CD4-positive, alpha-beta T cell treated with Interleukin-6 for 4 hours (primary cell): ENCODE measurements at regions not wholly inside any gene's neighbourhood (a gene's known extent, or its start where the extent isn't known, plus 50 kb on each side); places are given as distances from the start of the nearest gene placed in this dataset.
"Not testable (repeated sequence)": the region's sequence is repeated elsewhere in the genome, so short reads cannot be mapped to it uniquely, and the experiment has no call there.

Source experiments
- DNase-seq: peaks from one replicate; pipeline ENCODE4 v3.0.0-alpha.2; 2020; ENCODE audit warnings: mixed read lengths

GRCh38 chr4:117821834-117822233 lies 212.5 kb upstream of the NDST3 start:
- DNase-seq = no peak

- no peak for DNase-seq
These were observed 210.9 kb upstream of the NDST3 start for GRCh38 chr4:117823388-117823787.

- no peak for DNase-seq
These were observed 208.7 kb upstream of the NDST3 start for GRCh38 chr4:117825600-117825999.

GRCh38 chr4:117831060-117831683 lies 203.1 kb upstream of the NDST3 start:
- DNase-seq = no peak

GRCh38 chr4:117835566-117835965 lies 198.7 kb upstream of the NDST3 start:
- DNase-seq = no peak

GRCh38 chr4:117844594-117844993 lies 189.7 kb upstream of the NDST3 start:
- no peak for DNase-seq

GRCh38 chr4:117845270-117845669 lies 189.0 kb upstream of the NDST3 start:
- no peak for DNase-seq

GRCh38 chr4:117847849-117848248 lies 186.4 kb upstream of the NDST3 start:
- no peak for DNase-seq

GRCh38 chr4:117868201-117868600 lies 166.1 kb upstream of the NDST3 start:
- no peak for DNase-seq

- DNase-seq = no peak
These were observed 160.5 kb upstream of the NDST3 start for GRCh38 chr4:117873779-117874178.

- DNase-seq = no peak
These were observed 160.1 kb upstream of the NDST3 start for GRCh38 chr4:117874216-117874615.

GRCh38 chr4:117889978-117890377 lies 144.3 kb upstream of the NDST3 start:
- no peak for DNase-seq

- no peak for DNase-seq
These were observed 141.1 kb upstream of the NDST3 start for GRCh38 chr4:117893207-117893606.

GRCh38 chr4:117898496-117898895 lies 135.8 kb upstream of the NDST3 start:
- DNase-seq = no peak

GRCh38 chr4:117900832-117901231 lies 133.5 kb upstream of the NDST3 start:
- DNase-seq = no peak

GRCh38 chr4:117907646-117908045 lies 126.6 kb upstream of the NDST3 start:
- no peak for DNase-seq

GRCh38 chr4:117908306-117909207 lies 125.7 kb upstream of the NDST3 start:
- no peak for DNase-seq

GRCh38 chr4:117916728-117917127 lies 117.6 kb upstream of the NDST3 start:
- no peak for DNase-seq

- DNase-seq = not testable (repeated sequence)
These were observed 112.0 kb upstream of the NDST3 start for GRCh38 chr4:117922311-117922710.

- not testable (repeated sequence) for DNase-seq
These were observed 106.5 kb upstream of the NDST3 start for GRCh38 chr4:117927823-117928222.

GRCh38 chr4:117941611-117942010 lies 92.7 kb upstream of the NDST3 start:
- no peak for DNase-seq

- no peak for DNase-seq
These were observed 84.7 kb upstream of the NDST3 start for GRCh38 chr4:117949621-117950020.

- no peak for DNase-seq
These were observed 76.7 kb upstream of the NDST3 start for GRCh38 chr4:117957571-117957970.

GRCh38 chr4:117965622-117966021 lies 68.7 kb upstream of the NDST3 start:
- no peak for DNase-seq
